Endothelial cell (in vitro differentiated cells): ENCODE measurements at regions not wholly inside any gene's neighbourhood (a gene's known extent, or its start where the extent isn't known, plus 50 kb on each side); places are given as distances from the start of the nearest gene placed in this dataset.

Experiments used
- DNase-seq: peaks from one replicate; pipeline ENCODE4 v3.0.0; 2021; ENCODE audit warnings: low spot score
- H3K27ac Mint-ChIP-seq: one replicate; pipeline ENCODE4 v1.8.0; 2021; ENCODE audit warnings: mixed read lengths, inconsistent platforms; ENCODE audit not compliant: unreplicated experiment
- H3K27me3 Mint-ChIP-seq: one replicate; pipeline ENCODE4 v1.8.0; 2021; ENCODE audit warnings: mild to moderate bottlenecking, moderate library complexity, mixed read lengths, inconsistent platforms; ENCODE audit not compliant: unreplicated experiment
- H3K36me3 Mint-ChIP-seq: one replicate; pipeline ENCODE4 v1.8.0; 2021; ENCODE audit warnings: mild to moderate bottlenecking, low read depth, mixed read lengths, inconsistent platforms; ENCODE audit not compliant: unreplicated experiment
- H3K4me1 Mint-ChIP-seq: one replicate; pipeline ENCODE4 v1.8.0; 2021; ENCODE audit warnings: mild to moderate bottlenecking, mixed read lengths, inconsistent platforms; ENCODE audit not compliant: unreplicated experiment
- H3K4me3 Mint-ChIP-seq: one replicate; pipeline ENCODE4 v1.8.0; 2021; ENCODE audit warnings: mild to moderate bottlenecking, mixed read lengths, inconsistent platforms; ENCODE audit not compliant: unreplicated experiment
- H3K9me3 Mint-ChIP-seq: one replicate; pipeline ENCODE4 v1.8.0; 2021; ENCODE audit warnings: mixed read lengths, inconsistent platforms; ENCODE audit not compliant: unreplicated experiment
- TF ChIP-seq, protein P1 (sequence below): fragments of 200-600 bp; sonication (generic); IDR thresholded peaks from one replicate; pipeline ENCODE4 v1.5.0; 2021; ENCODE audit warnings: antibody characterized with exemption; ENCODE audit not compliant: unreplicated experiment

DNA sequence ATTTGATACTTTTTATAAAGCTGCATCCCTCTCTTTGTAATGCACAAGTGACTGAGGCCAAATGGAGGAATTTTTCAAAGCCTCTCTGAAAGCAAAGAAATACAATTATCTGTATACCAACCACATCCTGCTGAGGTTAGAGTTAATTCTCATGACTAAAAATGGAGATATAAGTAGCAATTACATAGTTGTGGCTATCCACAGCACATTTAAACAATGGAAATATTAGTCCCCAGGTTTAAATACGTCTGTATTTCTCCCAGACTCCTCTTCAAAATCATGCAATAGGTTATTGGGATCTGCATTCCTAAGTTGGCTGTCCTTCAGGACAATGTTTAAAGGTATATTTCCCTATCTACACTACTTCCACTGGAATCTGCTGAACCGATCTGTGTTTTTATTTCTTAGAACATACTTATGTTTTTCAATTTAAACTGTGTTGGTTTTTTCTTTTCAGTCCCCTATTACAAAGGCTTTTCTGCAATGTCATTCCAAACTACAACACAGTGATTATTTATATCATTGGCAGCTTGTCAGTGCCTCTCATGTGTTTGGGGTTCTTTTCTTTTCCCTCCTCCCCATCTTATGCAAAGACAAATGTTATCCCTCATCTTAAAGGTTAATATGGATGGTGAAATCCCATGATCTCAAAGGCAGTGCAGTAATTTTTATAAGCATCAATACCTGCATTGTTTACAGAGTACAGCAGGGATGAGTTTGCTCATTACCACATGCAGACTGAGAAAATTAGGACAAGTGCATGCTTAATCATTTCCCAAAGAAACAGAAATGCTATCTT lies 134.8 kb upstream of the FSHR start:
- TF ChIP-seq, protein P1, sequence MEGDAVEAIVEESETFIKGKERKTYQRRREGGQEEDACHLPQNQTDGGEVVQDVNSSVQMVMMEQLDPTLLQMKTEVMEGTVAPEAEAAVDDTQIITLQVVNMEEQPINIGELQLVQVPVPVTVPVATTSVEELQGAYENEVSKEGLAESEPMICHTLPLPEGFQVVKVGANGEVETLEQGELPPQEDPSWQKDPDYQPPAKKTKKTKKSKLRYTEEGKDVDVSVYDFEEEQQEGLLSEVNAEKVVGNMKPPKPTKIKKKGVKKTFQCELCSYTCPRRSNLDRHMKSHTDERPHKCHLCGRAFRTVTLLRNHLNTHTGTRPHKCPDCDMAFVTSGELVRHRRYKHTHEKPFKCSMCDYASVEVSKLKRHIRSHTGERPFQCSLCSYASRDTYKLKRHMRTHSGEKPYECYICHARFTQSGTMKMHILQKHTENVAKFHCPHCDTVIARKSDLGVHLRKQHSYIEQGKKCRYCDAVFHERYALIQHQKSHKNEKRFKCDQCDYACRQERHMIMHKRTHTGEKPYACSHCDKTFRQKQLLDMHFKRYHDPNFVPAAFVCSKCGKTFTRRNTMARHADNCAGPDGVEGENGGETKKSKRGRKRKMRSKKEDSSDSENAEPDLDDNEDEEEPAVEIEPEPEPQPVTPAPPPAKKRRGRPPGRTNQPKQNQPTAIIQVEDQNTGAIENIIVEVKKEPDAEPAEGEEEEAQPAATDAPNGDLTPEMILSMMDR = no peak
- no peak overlapping the region for H3K27ac Mint-ChIP-seq
- H3K4me1 Mint-ChIP-seq = no peaks in the 10 kb centered on the region
- DNase-seq = no peak
- no peaks in the 10 kb centered on the region for H3K36me3 Mint-ChIP-seq
- no peaks in the 10 kb centered on the region for H3K27me3 Mint-ChIP-seq
- H3K9me3 Mint-ChIP-seq = no peaks in the 10 kb centered on the region
- no peak overlapping the region for H3K4me3 Mint-ChIP-seq

GRCh38 chr2:49288113-49288705 lies 133.9 kb upstream of the FSHR start:
- TF ChIP-seq, protein P1 = no peak
- H3K36me3 Mint-ChIP-seq = no peaks in the 10 kb centered on the region
- no peaks in the 10 kb centered on the region for H3K27me3 Mint-ChIP-seq
- H3K4me3 Mint-ChIP-seq = no peak overlapping the region
- no peak overlapping the region for H3K27ac Mint-ChIP-seq
- H3K4me1 Mint-ChIP-seq = no peaks in the 10 kb centered on the region
- DNase-seq = no peak
- no peaks in the 10 kb centered on the region for H3K9me3 Mint-ChIP-seq

DNA sequence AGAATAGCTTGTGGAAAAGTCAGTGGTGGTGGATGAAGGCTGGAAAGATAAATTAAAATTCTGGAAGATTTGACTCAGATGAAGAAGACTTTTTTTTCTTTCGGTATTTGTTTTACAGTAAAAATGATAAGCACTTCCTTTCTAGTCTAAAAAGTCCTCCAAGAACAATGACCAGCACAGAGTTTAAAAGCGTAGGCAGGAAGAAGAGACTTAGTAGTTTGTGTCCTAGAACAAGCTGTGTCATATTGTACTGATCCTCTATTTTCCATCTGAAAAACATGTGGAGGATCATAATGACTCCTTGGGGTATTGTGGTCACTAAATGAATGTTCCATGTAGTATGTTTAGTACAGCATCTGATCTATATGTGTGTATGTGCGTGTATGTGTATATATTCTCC lies 132.4 kb upstream of the FSHR start:
- no peak for DNase-seq
- TF ChIP-seq, protein P1 = no peak
- H3K4me3 Mint-ChIP-seq = no peak overlapping the region
- H3K4me1 Mint-ChIP-seq = peaks cover 3% of the 10 kb centered on the region
- no peaks in the 10 kb centered on the region for H3K27me3 Mint-ChIP-seq
- H3K27ac Mint-ChIP-seq = no peak overlapping the region
- no peaks in the 10 kb centered on the region for H3K36me3 Mint-ChIP-seq
- H3K9me3 Mint-ChIP-seq = no peaks in the 10 kb centered on the region

DNA sequence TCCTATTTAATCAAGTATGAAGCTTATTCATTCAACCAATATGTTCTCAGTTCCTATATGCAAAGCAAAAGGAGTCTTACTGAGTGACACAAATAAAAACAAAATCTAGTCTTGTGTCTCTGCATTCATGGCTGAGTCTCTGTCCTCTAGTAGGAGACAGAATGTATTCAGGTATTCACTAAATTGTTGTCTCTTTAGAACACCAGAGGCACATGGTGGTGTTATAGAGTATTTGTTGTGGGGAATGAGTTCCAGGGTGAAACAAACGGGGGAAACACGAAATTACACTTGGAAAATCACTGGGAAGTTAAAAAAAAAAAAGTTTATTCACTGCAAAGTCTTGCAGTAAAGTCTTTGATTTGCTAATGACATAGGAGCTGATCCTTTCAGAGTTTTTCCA lies 131.7 kb upstream of the FSHR start:
- H3K27ac Mint-ChIP-seq = no peak overlapping the region
- H3K9me3 Mint-ChIP-seq = no peaks in the 10 kb centered on the region
- no peaks in the 10 kb centered on the region for H3K36me3 Mint-ChIP-seq
- no peaks in the 10 kb centered on the region for H3K27me3 Mint-ChIP-seq
- H3K4me1 Mint-ChIP-seq = peaks cover 3% of the 10 kb centered on the region
- no peak for DNase-seq
- no peak overlapping the region for H3K4me3 Mint-ChIP-seq
- TF ChIP-seq, protein P1 = no peak

- H3K4me1 Mint-ChIP-seq = peaks cover 3% of the 10 kb centered on the region
- TF ChIP-seq, protein P1 = no peak
- H3K9me3 Mint-ChIP-seq = peaks cover 6% of the 10 kb centered on the region
- H3K4me3 Mint-ChIP-seq = no peak overlapping the region
- H3K27ac Mint-ChIP-seq = no peak overlapping the region
- no peak for DNase-seq
- H3K36me3 Mint-ChIP-seq = peaks cover 5% of the 10 kb centered on the region
- H3K27me3 Mint-ChIP-seq = peaks cover 2% of the 10 kb centered on the region
Observed at GRCh38 chr2:49278561-49278960, 124.2 kb upstream of the FSHR start.
